IMR-90 (cell line): ENCODE measurements at regions not wholly inside any gene's neighbourhood (a gene's known extent, or its start where the extent isn't known, plus 50 kb on each side); places are given as distances from the start of the nearest gene placed in this dataset.
"Not testable (repeated sequence)": the region's sequence is repeated elsewhere in the genome, so short reads cannot be mapped to it uniquely, and the experiment has no call there.

Source experiments
- BHLHE40 ChIP-seq: fragments of 150-350 bp; IDR thresholded peaks from 2 replicates; pipeline ENCODE4 v1.6.1; 2016; ENCODE audit warnings: mild to moderate bottlenecking, low read depth, low read length
- CEBPB ChIP-seq: IDR thresholded peaks from 2 replicates; pipeline ENCODE4 v1.6.1; 2012; ENCODE audit warnings: low read depth, low read length, improper control_type of control experiment
- POLR2A ChIP-seq: IDR thresholded peaks from 2 replicates; pipeline ENCODE4 v1.6.1; 2012; ENCODE audit warnings: mild to moderate bottlenecking, low read depth, low read length
- TF ChIP-seq, protein P1 (sequence below): conservative IDR thresholded peaks from 2 replicates; pipeline ENCODE4 v1.5.1; 2012; ENCODE audit warnings: mild to moderate bottlenecking, low read depth, low read length, improper control_type of control experiment

GRCh38 chr15:22158243-22158642, 77.9 kb downstream of the OR4M2 start:
- TF ChIP-seq, protein P1, sequence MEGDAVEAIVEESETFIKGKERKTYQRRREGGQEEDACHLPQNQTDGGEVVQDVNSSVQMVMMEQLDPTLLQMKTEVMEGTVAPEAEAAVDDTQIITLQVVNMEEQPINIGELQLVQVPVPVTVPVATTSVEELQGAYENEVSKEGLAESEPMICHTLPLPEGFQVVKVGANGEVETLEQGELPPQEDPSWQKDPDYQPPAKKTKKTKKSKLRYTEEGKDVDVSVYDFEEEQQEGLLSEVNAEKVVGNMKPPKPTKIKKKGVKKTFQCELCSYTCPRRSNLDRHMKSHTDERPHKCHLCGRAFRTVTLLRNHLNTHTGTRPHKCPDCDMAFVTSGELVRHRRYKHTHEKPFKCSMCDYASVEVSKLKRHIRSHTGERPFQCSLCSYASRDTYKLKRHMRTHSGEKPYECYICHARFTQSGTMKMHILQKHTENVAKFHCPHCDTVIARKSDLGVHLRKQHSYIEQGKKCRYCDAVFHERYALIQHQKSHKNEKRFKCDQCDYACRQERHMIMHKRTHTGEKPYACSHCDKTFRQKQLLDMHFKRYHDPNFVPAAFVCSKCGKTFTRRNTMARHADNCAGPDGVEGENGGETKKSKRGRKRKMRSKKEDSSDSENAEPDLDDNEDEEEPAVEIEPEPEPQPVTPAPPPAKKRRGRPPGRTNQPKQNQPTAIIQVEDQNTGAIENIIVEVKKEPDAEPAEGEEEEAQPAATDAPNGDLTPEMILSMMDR = not testable (repeated sequence)
- not testable (repeated sequence) for TF ChIP-seq CEBPB, BHLHE40, POLR2A
